CD4-positive, alpha-beta T cell (primary cell): ENCODE measurements at regions not wholly inside any gene's neighbourhood (a gene's known extent, or its start where the extent isn't known, plus 50 kb on each side); places are given as distances from the start of the nearest gene placed in this dataset.

Experiments
- ATAC-seq: fragments of 200-7000 bp; cut with Tn5 transposase; one replicate; pipeline ENCODE4 v1.10.0; 2022; ENCODE audit warnings: mild to moderate bottlenecking; ENCODE audit not compliant: poor library complexity
- CTCF ChIA-PET: fragments of 350-600 bp; sonication (Branson Sonifier 250); formaldehyde crosslinking; loops from one replicate; lab custom pipeline; 2021; ENCODE audit warnings: antibody characterized with exemption, inconsistent platforms; lab: Charles Lee
- POLR2A ChIA-PET: fragments of 350-600 bp; sonication (Branson Sonifier 250); formaldehyde crosslinking; loops from one replicate; lab custom pipeline; 2021; ENCODE audit warnings: antibody characterized with exemption, inconsistent platforms; lab: Charles Lee
- DNase-seq, 14 experiments: peaks; one replicate each; pipeline ENCODE4 v3.0.0-alpha.2; 2013 to 2020; ENCODE audit warnings: mixed read lengths in 2 of 14
- H3K27ac ChIP-seq, 2 donors: one replicate each; pipeline versions ENCODE4 v1.5.1 to v1.7.0; 2013; ENCODE audit warnings: low read length in 2 of 2, low read depth in 1 of 2, mild to moderate bottlenecking in 1 of 2
- H3K27me3 ChIP-seq, 2 experiments: 1 replicate in 1 of 2; 2 replicates in 1 of 2; pipeline versions ENCODE4 v1.6.1 to v1.7.0; 2013; ENCODE audit warnings: low read length in 2 of 2, control low read depth in 1 of 2, mild to moderate bottlenecking in 1 of 2, moderate library complexity in 1 of 2; ENCODE audit not compliant: insufficient read depth in 2 of 2, control insufficient read depth in 1 of 2
- H3K36me3 ChIP-seq: one replicate; pipeline ENCODE4 v1.6.1; 2013; ENCODE audit warnings: low read length, control low read depth; ENCODE audit not compliant: insufficient read depth
- H3K4me1 ChIP-seq: one replicate; pipeline ENCODE4 v1.6.1; 2013; ENCODE audit warnings: low read length, control low read depth; ENCODE audit not compliant: insufficient read depth
- H3K4me3 ChIP-seq: one replicate; pipeline ENCODE4 v1.5.1; 2013; ENCODE audit warnings: mild to moderate bottlenecking, low read length, moderate library complexity
- H3K9me3 ChIP-seq, 2 experiments: 1 replicate in 1 of 2; 2 replicates in 1 of 2; pipeline versions ENCODE4 v1.6.1 to v1.7.0; 2013; ENCODE audit warnings: low read length in 2 of 2, mild to moderate bottlenecking in 2 of 2, control low read depth in 1 of 2, moderate library complexity in 1 of 2; ENCODE audit not compliant: control insufficient read depth in 1 of 2, insufficient read depth in 1 of 2
- H3K27ac Mint-ChIP-seq: one replicate; pipeline ENCODE4 v1.8.0; 2020; ENCODE audit warnings: mixed read lengths
- H3K27me3 Mint-ChIP-seq: one replicate; pipeline ENCODE4 v1.8.0; 2021; ENCODE audit warnings: mixed read lengths
- H3K36me3 Mint-ChIP-seq: one replicate; pipeline ENCODE4 v1.8.0; 2021; ENCODE audit warnings: low read depth, mixed read lengths
- H3K4me1 Mint-ChIP-seq: one replicate; pipeline ENCODE4 v1.8.0; 2021; ENCODE audit warnings: low read depth, mixed read lengths
- H3K4me3 Mint-ChIP-seq: one replicate; pipeline ENCODE4 v1.8.0; 2020; ENCODE audit warnings: mild to moderate bottlenecking, mixed read lengths
- H3K9me3 Mint-ChIP-seq: one replicate; pipeline ENCODE4 v1.8.0; 2020; ENCODE audit warnings: mixed read lengths
- CTCF ChIP-seq: fragments of 200-600 bp; IDR thresholded peaks from one replicate; pipeline ENCODE4 v1.8.0; 2022; ENCODE audit warnings: antibody characterized with exemption, mild to moderate bottlenecking
- intact Hi-C, 2 experiments: fragments of 100-400 bp; cut with DNase I in 1 of 2; cut with micrococcal nuclease in 1 of 2; formaldehyde crosslinking; loops; one replicate each; pipeline versions ENCODE4 v1.15.1 to v1.9.0; 2023 to 2025; cut with DNase I, micrococcal nuclease

- no peak for ATAC-seq
- intact Hi-C loops = no loop called here
- peaks cover 17% of the 10 kb centered on the region for H3K27me3 Mint-ChIP-seq
- Histone ChIP-seq H3K9me3 (peaks cover 3 to 13% of the 10 kb centered on the region in 2 experiments), H3K27ac (no peak overlapping the region), H3K4me1 (no peaks in the 10 kb centered on the region), H3K36me3 (no peaks in the 10 kb centered on the region), H3K27me3 (no peaks in the 10 kb centered on the region), H3K4me3 (no peak overlapping the region)
- ChIA-PET POLR2A (no interaction called here), CTCF (no interaction called here)
- TF ChIP-seq CTCF = no peak
- no peaks in the 10 kb centered on the region for H3K4me1 Mint-ChIP-seq
- no peak for DNase-seq
- H3K9me3 Mint-ChIP-seq = peaks cover 7% of the 10 kb centered on the region
- H3K36me3 Mint-ChIP-seq = no peaks in the 10 kb centered on the region
- no peak overlapping the region for H3K27ac Mint-ChIP-seq
- no peak overlapping the region for H3K4me3 Mint-ChIP-seq
These were observed 243.2 kb downstream of the KLF13 start for GRCh38 chr15:31569836-31570235.

- ChIA-PET POLR2A (no interaction called here), CTCF (no interaction called here)
- no peaks in the 10 kb centered on the region for H3K4me1 Mint-ChIP-seq
- H3K4me1 ChIP-seq = no peaks in the 10 kb centered on the region
- no peak for DNase-seq
- H3K9me3 ChIP-seq = peaks cover 3 to 13% of the 10 kb centered on the region in 2 experiments
- H3K27me3 ChIP-seq = no peaks in the 10 kb centered on the region
- no peak for ATAC-seq
- H3K27me3 Mint-ChIP-seq = peaks cover 18% of the 10 kb centered on the region
- peaks cover 7% of the 10 kb centered on the region for H3K9me3 Mint-ChIP-seq
- no peaks in the 10 kb centered on the region for H3K36me3 ChIP-seq
- intact Hi-C loops = no loop called here
- no peak overlapping the region for H3K27ac ChIP-seq
- H3K4me3 Mint-ChIP-seq = no peak overlapping the region
- no peak overlapping the region for H3K4me3 ChIP-seq
- no peak for TF ChIP-seq CTCF
- no peak overlapping the region for H3K27ac Mint-ChIP-seq
- no peaks in the 10 kb centered on the region for H3K36me3 Mint-ChIP-seq
These were observed 244.0 kb downstream of the KLF13 start for GRCh38 chr15:31570591-31570990.

DNA sequence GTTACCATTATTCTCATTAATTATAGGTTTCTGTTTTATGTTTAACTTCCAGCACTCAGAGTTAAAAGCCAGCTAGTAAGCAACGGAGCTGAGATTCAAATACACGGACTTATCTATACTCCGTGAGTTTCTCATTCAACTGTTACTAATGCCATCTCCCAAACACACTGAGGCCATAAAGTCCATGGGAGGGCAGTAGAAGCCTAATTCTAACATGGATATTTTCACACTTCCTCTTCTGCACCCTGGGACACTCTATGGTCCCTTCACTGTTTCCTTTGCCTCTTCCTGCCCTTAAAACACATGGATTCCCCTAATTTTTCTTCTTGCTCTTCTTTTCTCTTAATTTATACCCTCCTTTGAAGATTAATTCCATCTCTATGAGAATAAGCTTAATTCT, 245.0 kb downstream of the KLF13 start:
- CTCF ChIA-PET = no interaction called here
- peaks cover 3 to 13% of the 10 kb centered on the region in 2 experiments for H3K9me3 ChIP-seq
- H3K27ac ChIP-seq = no peak overlapping the region
- POLR2A ChIA-PET = no interaction called here
- H3K4me1 ChIP-seq = no peaks in the 10 kb centered on the region
- H3K36me3 ChIP-seq = no peaks in the 10 kb centered on the region
- H3K36me3 Mint-ChIP-seq = no peaks in the 10 kb centered on the region
- H3K4me3 ChIP-seq = no peak overlapping the region
- H3K27ac Mint-ChIP-seq = no peak overlapping the region
- H3K4me3 Mint-ChIP-seq = no peak overlapping the region
- intact Hi-C loops = no loop called here
- no peaks in the 10 kb centered on the region for H3K27me3 ChIP-seq
- ATAC-seq (no peak), DNase-seq (no peak)
- no peak for TF ChIP-seq CTCF
- H3K4me1 Mint-ChIP-seq = no peaks in the 10 kb centered on the region
- H3K9me3 Mint-ChIP-seq = peaks cover 7% of the 10 kb centered on the region
- H3K27me3 Mint-ChIP-seq = peaks cover 18% of the 10 kb centered on the region
